CD4-positive, alpha-beta T cell treated with Interleukin-21 for 1 hour (primary cell): ENCODE measurements at regions not wholly inside any gene's neighbourhood (a gene's known extent, or its start where the extent isn't known, plus 50 kb on each side); places are given as distances from the start of the nearest gene placed in this dataset.
"Not testable (repeated sequence)": the region's sequence is repeated elsewhere in the genome, so short reads cannot be mapped to it uniquely, and the experiment has no call there.

ENCODE experiments used
- DNase-seq: peaks from one replicate; pipeline ENCODE4 v3.0.0-alpha.2; 2020

DNA sequence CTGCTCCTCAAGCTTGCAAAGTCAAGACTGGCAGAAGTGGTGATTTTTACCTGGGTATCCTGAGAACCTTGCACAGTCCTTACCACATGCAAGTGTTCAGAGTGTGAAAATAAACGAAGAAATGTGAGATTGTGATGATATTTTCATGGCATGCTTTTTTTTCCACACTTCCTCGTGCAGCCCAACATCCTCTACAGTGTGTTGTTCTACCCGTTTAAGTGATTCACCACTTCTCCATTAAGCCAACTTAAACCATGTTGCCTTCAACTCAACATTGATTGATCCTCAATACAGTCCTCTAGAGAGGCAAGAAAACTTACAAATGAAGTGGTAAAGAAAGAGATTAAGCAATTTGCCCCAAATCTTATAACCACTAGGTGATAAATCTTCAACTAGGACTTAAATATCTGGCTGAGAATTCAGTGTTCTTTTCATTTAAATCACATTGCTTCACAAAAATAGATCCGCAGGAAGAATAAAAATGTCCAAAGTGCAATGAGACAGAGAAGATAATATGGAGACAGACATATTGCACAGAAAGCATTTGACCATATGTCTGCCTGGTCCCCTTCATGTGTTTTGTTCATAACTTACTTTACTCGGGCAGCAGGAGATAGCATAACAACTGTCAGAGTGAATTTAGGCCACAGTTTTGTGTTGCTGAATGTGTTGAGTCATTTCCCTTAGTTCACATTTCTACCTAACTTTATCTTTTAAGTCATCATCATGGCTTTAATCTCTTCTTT, 75.8 kb upstream of the PARP8 start:
- DNase-seq = not testable (repeated sequence)

DNA sequence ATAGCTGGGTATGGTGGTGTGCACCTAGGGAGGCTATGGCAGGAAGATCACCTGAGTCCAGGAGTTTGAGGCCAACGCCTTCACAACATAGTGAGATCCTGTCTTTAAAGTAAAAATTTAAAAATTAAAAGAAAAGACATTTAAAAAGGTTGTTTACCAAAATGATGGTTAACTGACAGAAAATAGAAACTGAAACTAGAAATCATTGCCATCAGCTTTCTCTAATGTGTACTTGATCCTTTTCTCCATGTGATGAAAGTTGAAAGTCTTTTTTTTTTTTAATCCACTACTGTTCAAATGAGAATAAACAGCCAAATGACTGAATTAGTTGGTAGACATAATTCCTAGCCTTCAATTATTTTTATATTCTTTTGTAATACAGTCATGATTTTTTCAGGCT, 75.1 kb upstream of the PARP8 start:
- DNase-seq = peak; percentile 36

DNA sequence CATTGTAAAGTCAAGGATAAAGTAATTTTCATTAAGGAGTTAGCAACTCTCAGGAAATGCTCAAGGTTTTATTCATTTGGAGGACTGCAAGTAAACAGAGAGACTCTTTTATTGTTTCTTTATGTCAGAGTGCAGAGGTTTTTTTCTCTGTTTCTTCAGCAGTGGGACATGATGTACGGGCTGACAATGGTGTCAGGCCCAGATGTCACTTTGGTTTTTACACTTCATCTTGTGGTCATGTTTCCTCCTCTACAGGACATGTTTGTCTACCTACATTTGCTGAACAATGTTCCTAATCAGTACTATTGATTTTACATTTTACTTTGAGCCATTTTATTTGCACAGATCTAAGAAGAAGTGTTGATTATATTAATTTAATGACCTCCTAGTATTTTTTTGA, 72.8 kb upstream of the PARP8 start:
- DNase-seq = peak; percentile 63

DNA sequence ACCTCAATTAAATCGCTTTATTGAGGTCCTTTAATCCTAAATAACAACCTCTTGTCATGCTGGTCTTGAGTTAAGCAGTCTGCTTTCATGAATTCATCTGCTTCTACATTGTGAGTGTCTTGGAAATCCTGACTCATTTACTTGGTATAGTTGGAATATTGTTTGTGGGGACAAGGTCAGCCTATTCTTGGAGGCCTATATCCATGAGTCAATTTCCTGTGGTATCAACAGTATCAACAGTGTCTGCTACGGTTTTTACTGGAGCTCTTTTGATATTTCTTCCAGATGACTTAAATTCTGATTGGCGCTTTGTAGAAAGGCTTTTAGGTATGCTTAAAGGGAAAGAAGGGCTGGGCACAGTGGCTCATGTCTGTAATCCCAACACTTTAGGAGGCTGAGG, 71.2 kb upstream of the PARP8 start:
- DNase-seq = no peak

DNA sequence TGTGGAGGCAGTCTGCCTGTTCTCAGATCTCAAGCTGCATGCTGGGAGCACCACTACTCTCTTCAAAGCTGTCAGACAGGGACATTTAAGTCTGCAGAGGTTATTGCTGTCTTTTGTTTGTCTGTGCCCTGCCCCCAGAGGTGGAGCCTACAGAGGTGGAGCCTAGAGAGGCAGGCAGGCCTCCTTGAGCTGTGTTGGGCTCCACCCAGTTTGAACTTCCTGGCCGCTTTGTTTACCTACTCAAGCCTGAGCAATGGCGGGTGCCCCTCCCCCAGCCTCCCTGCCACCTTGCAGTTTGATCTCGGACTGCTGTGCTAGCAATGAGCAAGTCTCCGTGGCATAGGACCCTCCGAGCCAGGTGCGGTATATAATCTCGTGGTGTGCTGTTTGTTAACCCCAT, 64.9 kb upstream of the PARP8 start:
- peak; percentile 47 for DNase-seq

DNA sequence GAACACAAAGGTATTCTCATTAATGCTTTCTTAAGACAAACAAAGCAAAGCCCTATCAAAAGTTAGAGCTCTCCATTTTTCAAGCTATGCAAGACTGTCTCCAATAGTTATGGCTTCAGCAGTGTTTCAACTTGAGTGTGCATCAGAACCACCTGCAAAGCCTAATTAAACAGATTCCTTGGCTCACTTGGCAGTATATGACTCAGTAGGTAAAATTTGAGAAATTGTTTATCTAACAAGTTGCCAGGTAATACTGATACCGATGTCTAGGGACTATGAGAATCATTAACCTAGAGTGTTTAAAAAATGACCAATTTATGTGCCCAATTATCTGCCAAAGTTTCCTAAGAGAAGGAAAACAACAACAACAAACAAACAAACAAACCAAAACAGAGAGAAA, 60.3 kb upstream of the PARP8 start:
- DNase-seq = no peak

DNA sequence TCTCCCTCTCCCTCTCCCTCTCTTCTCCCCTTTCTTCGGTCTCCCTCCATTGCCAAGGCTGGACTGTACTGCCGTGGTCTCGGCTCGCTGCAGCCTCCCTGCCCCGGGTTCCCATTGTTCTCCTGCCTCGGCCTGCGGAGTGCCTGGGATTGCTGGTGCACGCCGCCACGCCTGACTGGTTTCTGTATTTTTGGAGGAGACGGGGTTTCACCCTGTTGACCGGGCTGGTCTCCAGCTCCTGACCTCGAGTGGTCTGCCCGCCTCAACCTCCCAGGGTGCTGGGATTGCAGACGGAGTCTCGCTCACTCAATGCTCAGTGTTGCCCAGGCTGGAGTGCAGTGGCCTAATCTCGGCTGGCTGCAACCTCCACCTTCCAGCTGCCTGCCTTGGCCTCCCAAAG, 59.0 kb upstream of the PARP8 start:
- DNase-seq = not testable (repeated sequence)

DNA sequence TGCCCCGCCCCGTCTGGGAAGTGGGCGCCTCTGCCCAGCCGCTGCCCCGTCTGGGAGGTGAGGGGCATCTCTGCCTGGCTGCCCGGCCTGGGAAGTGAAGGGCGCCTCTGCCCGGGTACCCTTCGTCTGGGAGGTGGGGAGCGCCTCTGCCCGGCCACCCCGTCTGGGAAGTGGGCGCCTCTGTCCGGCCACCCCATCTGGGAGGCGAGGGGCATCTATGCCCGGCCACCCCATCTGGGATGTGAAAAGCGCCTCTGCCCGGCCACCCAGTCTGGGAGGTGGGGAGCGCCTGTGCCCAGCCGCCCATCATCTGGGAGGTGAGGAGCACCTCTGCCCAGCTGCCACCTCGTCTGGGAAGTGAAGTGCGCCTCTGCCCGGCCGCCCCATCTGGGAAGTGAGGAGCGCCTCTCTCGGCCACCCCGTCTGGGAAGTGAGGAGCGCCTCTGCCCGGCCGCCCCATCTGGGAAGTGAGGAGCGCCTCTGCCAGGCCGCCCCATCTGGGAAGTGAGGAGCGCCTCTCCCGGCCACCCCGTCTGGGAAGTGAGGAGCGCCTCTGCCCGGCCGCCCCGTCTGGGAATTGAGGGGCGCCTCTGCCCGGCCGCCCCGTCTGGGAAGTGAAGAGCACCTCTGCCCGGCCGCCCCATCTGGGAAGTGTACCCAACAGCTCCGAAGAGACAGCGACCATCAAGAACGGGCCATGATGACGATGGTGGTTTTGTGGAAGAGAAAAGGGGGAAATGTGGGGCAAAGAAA, 58.3 kb upstream of the PARP8 start:
- DNase-seq = not testable (repeated sequence)

DNA sequence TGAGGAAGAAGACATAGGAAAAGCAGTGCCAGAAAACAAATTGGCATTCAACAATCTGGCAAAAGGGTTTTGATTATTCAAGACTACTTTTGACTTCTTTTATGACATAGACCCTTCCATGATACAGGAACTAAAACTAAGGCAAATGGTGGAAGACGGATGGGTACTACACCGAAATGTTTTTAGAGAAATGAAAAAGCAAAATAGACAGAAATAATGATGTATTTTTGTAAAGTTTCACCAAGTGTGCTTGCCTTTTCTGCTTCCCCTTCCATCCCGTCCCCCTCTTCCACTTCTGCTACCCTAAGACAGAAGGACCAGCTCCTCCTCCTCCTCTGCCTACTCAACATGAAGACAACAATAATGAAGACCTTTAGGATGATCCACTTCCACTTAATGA, 53.4 kb upstream of the PARP8 start:
- DNase-seq = not testable (repeated sequence)
